ENCODE measurements at regions not wholly inside any gene's neighbourhood (a gene's known extent, or its start where the extent isn't known, plus 50 kb on each side); places are given as distances from the start of the nearest gene placed in this dataset.

- H3K4me3 ChIP-seq (ENCODE audit: low read length): no peak overlapping the region
- no peaks in the 10 kb centered on the region for H3K4me1 ChIP-seq (ENCODE audit: control insufficient read depth, insufficient read depth, low read length)
- no peaks in the 10 kb centered on the region for H3K36me3 ChIP-seq (ENCODE audit: control insufficient read depth, insufficient read depth, low read length)
- H3K9me3 ChIP-seq (ENCODE audit: control insufficient read depth, insufficient read depth, low read length): no peaks in the 10 kb centered on the region
- no CpG with 5 or more reads among the region's 11 CpGs for WGBS (ENCODE audit: insufficient coverage, insufficient read length)
- H3K27me3 ChIP-seq (ENCODE audit: control insufficient read depth, insufficient read depth, low read length): no peaks in the 10 kb centered on the region
- H3K27ac ChIP-seq (ENCODE audit: low read length): no peak overlapping the region
- DNase-seq (ENCODE audit: low read depth, low spot score): no peak
Observed at GRCh38 chr16:86962913-86963312, 354.3 kb downstream of the C16orf95 start.

GRCh38 chr16:86963600-86964575, 353.3 kb downstream of the C16orf95 start:
- Histone ChIP-seq H3K27ac (ENCODE audit: low read length) (no peak overlapping the region), H3K36me3 (ENCODE audit: control insufficient read depth, insufficient read depth, low read length) (no peaks in the 10 kb centered on the region), H3K9me3 (ENCODE audit: control insufficient read depth, insufficient read depth, low read length) (no peaks in the 10 kb centered on the region), H3K4me1 (ENCODE audit: control insufficient read depth, insufficient read depth, low read length) (no peaks in the 10 kb centered on the region), H3K4me3 (ENCODE audit: low read length) (no peak overlapping the region), H3K27me3 (ENCODE audit: control insufficient read depth, insufficient read depth, low read length) (no peaks in the 10 kb centered on the region)
- DNase-seq (ENCODE audit: low read depth, low spot score): no peak
- no CpG with 5 or more reads among the region's 25 CpGs for WGBS (ENCODE audit: insufficient coverage, insufficient read length)

GRCh38 chr16:86964796-86965241, 352.4 kb downstream of the C16orf95 start:
- no peak overlapping the region for H3K4me3 ChIP-seq (ENCODE audit: low read length)
- H3K36me3 ChIP-seq (ENCODE audit: control insufficient read depth, insufficient read depth, low read length): no peaks in the 10 kb centered on the region
- no CpG with 5 or more reads among the region's 14 CpGs for WGBS (ENCODE audit: insufficient coverage, insufficient read length)
- H3K27me3 ChIP-seq (ENCODE audit: control insufficient read depth, insufficient read depth, low read length): no peaks in the 10 kb centered on the region
- no peaks in the 10 kb centered on the region for H3K4me1 ChIP-seq (ENCODE audit: control insufficient read depth, insufficient read depth, low read length)
- H3K9me3 ChIP-seq (ENCODE audit: control insufficient read depth, insufficient read depth, low read length): no peaks in the 10 kb centered on the region
- H3K27ac ChIP-seq (ENCODE audit: low read length): no peak overlapping the region
- DNase-seq (ENCODE audit: low read depth, low spot score): no peak

GRCh38 chr16:86965331-86965730, 351.9 kb downstream of the C16orf95 start:
- Histone ChIP-seq H3K9me3 (ENCODE audit: control insufficient read depth, insufficient read depth, low read length) (no peaks in the 10 kb centered on the region), H3K27ac (ENCODE audit: low read length) (no peak overlapping the region), H3K27me3 (ENCODE audit: control insufficient read depth, insufficient read depth, low read length) (no peaks in the 10 kb centered on the region), H3K4me1 (ENCODE audit: control insufficient read depth, insufficient read depth, low read length) (no peaks in the 10 kb centered on the region), H3K4me3 (ENCODE audit: low read length) (no peak overlapping the region; the same call in 1 of the 2 replicates), H3K36me3 (ENCODE audit: control insufficient read depth, insufficient read depth, low read length) (no peaks in the 10 kb centered on the region)
- no CpG with 5 or more reads among the region's 12 CpGs for WGBS (ENCODE audit: insufficient coverage, insufficient read length)
- no peak for DNase-seq (ENCODE audit: low read depth, low spot score)

- Histone ChIP-seq H3K36me3 (ENCODE audit: control insufficient read depth, insufficient read depth, low read length) (no peaks in the 10 kb centered on the region), H3K27ac (ENCODE audit: low read length) (no peak overlapping the region), H3K9me3 (ENCODE audit: control insufficient read depth, insufficient read depth, low read length) (no peaks in the 10 kb centered on the region), H3K4me1 (ENCODE audit: control insufficient read depth, insufficient read depth, low read length) (no peaks in the 10 kb centered on the region), H3K27me3 (ENCODE audit: control insufficient read depth, insufficient read depth, low read length) (no peaks in the 10 kb centered on the region), H3K4me3 (ENCODE audit: low read length) (no peak overlapping the region)
- no peak for DNase-seq (ENCODE audit: low read depth, low spot score)
- no CpG with 5 or more reads among the region's 13 CpGs for WGBS (ENCODE audit: insufficient coverage, insufficient read length)
Observed at GRCh38 chr16:86965840-86966550, 351.2 kb downstream of the C16orf95 start.

GRCh38 chr16:86966777-86967176, 350.4 kb downstream of the C16orf95 start:
- DNase-seq (ENCODE audit: low read depth, low spot score): no peak
- Histone ChIP-seq H3K9me3 (ENCODE audit: control insufficient read depth, insufficient read depth, low read length) (no peaks in the 10 kb centered on the region), H3K27me3 (ENCODE audit: control insufficient read depth, insufficient read depth, low read length) (no peaks in the 10 kb centered on the region), H3K4me1 (ENCODE audit: control insufficient read depth, insufficient read depth, low read length) (no peaks in the 10 kb centered on the region), H3K27ac (ENCODE audit: low read length) (no peak overlapping the region), H3K4me3 (ENCODE audit: low read length) (no peak overlapping the region), H3K36me3 (ENCODE audit: control insufficient read depth, insufficient read depth, low read length) (no peaks in the 10 kb centered on the region)
- no CpG with 5 or more reads among the region's 11 CpGs for WGBS (ENCODE audit: insufficient coverage, insufficient read length)

GRCh38 chr16:86968866-86969265, 348.3 kb downstream of the C16orf95 start:
- no peaks in the 10 kb centered on the region for H3K27me3 ChIP-seq (ENCODE audit: control insufficient read depth, insufficient read depth, low read length)
- H3K4me3 ChIP-seq (ENCODE audit: low read length): no peak overlapping the region
- H3K36me3 ChIP-seq (ENCODE audit: control insufficient read depth, insufficient read depth, low read length): no peaks in the 10 kb centered on the region
- H3K9me3 ChIP-seq (ENCODE audit: control insufficient read depth, insufficient read depth, low read length): no peaks in the 10 kb centered on the region
- DNase-seq (ENCODE audit: low read depth, low spot score): no peak
- H3K27ac ChIP-seq (ENCODE audit: low read length): no peak overlapping the region
- no CpG with 5 or more reads among the region's 16 CpGs for WGBS (ENCODE audit: insufficient coverage, insufficient read length)
- no peaks in the 10 kb centered on the region for H3K4me1 ChIP-seq (ENCODE audit: control insufficient read depth, insufficient read depth, low read length)

GRCh38 chr16:86969716-86970115, 347.5 kb downstream of the C16orf95 start:
- Histone ChIP-seq H3K36me3 (ENCODE audit: control insufficient read depth, insufficient read depth, low read length) (no peaks in the 10 kb centered on the region), H3K27me3 (ENCODE audit: control insufficient read depth, insufficient read depth, low read length) (no peaks in the 10 kb centered on the region), H3K9me3 (ENCODE audit: control insufficient read depth, insufficient read depth, low read length) (no peaks in the 10 kb centered on the region), H3K4me3 (ENCODE audit: low read length) (no peak overlapping the region), H3K4me1 (ENCODE audit: control insufficient read depth, insufficient read depth, low read length) (no peaks in the 10 kb centered on the region), H3K27ac (ENCODE audit: low read length) (no peak overlapping the region)
- no peak for DNase-seq (ENCODE audit: low read depth, low spot score)
- WGBS (ENCODE audit: insufficient coverage, insufficient read length): no CpG with 5 or more reads among the region's 3 CpGs

GRCh38 chr16:86970279-86970678, 346.9 kb downstream of the C16orf95 start:
- Histone ChIP-seq H3K27me3 (ENCODE audit: control insufficient read depth, insufficient read depth, low read length) (no peaks in the 10 kb centered on the region), H3K9me3 (ENCODE audit: control insufficient read depth, insufficient read depth, low read length) (no peaks in the 10 kb centered on the region), H3K36me3 (ENCODE audit: control insufficient read depth, insufficient read depth, low read length) (no peaks in the 10 kb centered on the region), H3K4me3 (ENCODE audit: low read length) (no peak overlapping the region), H3K27ac (ENCODE audit: low read length) (no peak overlapping the region), H3K4me1 (ENCODE audit: control insufficient read depth, insufficient read depth, low read length) (no peaks in the 10 kb centered on the region)
- WGBS (ENCODE audit: insufficient coverage, insufficient read length): no CpG with 5 or more reads among the region's 6 CpGs
- DNase-seq (ENCODE audit: low read depth, low spot score): no peak

- Histone ChIP-seq H3K36me3 (ENCODE audit: control insufficient read depth, insufficient read depth, low read length) (no peaks in the 10 kb centered on the region), H3K27me3 (ENCODE audit: control insufficient read depth, insufficient read depth, low read length) (no peaks in the 10 kb centered on the region), H3K4me1 (ENCODE audit: control insufficient read depth, insufficient read depth, low read length) (no peaks in the 10 kb centered on the region), H3K27ac (ENCODE audit: low read length) (no peak overlapping the region), H3K4me3 (ENCODE audit: low read length) (no peak overlapping the region), H3K9me3 (ENCODE audit: control insufficient read depth, insufficient read depth, low read length) (no peaks in the 10 kb centered on the region)
- DNase-seq (ENCODE audit: low read depth, low spot score): no peak
- WGBS (ENCODE audit: insufficient coverage, insufficient read length): no CpG with 5 or more reads among the region's 4 CpGs
Observed at GRCh38 chr16:86970726-86971125, 346.5 kb downstream of the C16orf95 start.

All from iPS DF 6.9 (cell line).